A172 (cell line): ENCODE measurements at regions not wholly inside any gene's neighbourhood (a gene's known extent, or its start where the extent isn't known, plus 50 kb on each side); places are given as distances from the start of the nearest gene placed in this dataset.

ENCODE experiments used
- DNase-seq: peaks from one replicate; pipeline ENCODE4 v3.0.0-alpha.2; 2015; ENCODE audit warnings: low spot score

DNA sequence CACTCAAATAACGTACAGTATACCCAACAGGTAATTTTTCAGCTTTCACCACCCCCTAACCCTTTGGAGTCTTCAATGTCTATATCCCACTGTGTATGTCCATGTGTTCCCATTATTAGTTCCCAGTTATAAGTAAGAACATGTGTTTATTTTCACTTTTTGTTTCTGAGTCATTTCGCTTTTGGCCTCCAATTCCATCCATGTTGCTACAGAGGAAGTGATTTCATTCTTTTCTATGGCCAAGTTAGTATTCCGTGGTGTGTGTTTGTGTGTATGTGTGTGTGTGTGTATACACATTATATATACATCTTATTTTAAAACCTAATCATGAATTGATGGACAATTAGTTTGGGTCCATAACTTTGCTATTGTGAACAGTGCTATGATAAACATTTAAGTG is 464.4 kb downstream of the CMPK2 start:
- DNase-seq = no peak

- DNase-seq = no peak
These were observed 457.6 kb downstream of the CMPK2 start for GRCh38 chr2:6408057-6408456.

DNA sequence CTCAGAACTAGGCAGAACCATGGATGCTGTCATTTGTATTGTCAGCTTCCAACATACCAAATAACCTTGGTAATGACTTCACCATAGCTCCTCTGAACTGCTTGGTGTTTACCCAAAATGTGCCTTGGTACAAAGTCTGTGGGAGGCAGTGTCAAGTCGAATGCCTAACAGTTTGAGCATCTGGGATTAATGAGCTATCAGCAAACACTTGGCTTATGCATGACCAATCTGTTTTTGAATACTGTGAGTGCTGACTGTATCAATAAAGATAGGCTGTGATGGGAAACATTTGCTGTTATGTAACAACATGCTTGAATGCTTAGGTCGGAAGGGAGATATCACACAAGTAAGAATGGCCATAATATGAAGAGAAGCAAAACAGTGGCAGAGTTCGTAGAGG is 455.4 kb downstream of the CMPK2 start:
- no peak for DNase-seq

- DNase-seq = peak; percentile 58
These were observed 453.1 kb downstream of the CMPK2 start for GRCh38 chr2:6412533-6413091.

- DNase-seq = no peak
These were observed 448.7 kb downstream of the CMPK2 start for GRCh38 chr2:6417050-6417449.

GRCh38 chr2:6418291-6418690 is 447.4 kb downstream of the CMPK2 start:
- no peak for DNase-seq

- DNase-seq = no peak
These were observed 444.5 kb downstream of the CMPK2 start for GRCh38 chr2:6421138-6421730.

GRCh38 chr2:6421888-6422287 is 443.8 kb downstream of the CMPK2 start:
- no peak for DNase-seq

DNA sequence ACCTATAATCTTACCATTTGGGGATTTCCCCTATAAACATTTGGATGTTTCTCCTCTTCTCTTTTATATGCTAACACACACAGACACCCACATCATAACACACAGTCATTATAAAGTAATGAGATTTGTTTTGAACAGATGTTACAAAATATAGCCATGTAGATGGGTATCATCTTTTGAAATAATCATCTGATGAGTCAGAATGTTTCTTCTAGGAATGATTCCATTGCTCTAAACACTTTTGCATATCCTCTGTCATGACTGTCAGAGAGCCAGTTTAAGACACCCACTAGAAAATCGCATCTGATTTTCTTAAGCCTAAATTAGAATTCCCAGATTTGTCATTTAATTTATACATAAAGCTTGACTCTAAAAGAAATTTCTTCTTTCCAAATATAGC is 442.6 kb downstream of the CMPK2 start:
- no peak for DNase-seq

DNA sequence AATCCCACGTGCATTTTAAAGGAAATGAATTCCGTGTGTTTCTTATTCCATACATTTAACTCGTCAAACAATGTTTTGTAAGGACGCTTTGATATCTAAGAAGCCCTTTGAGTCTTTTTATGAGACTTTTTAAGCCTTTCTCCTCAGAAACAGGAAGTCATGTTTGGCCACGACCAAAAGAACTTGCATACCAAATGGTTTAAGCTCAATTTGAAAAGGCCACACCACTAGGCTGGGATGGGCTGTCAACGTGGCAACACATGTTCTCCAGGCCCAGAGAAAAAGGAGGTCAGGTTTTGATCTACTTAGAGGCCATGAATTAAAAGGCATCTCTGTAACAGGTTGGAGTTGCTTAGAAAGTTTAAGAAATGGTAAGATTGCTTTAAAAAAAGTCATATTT is 441.8 kb downstream of the CMPK2 start:
- DNase-seq = no peak

DNA sequence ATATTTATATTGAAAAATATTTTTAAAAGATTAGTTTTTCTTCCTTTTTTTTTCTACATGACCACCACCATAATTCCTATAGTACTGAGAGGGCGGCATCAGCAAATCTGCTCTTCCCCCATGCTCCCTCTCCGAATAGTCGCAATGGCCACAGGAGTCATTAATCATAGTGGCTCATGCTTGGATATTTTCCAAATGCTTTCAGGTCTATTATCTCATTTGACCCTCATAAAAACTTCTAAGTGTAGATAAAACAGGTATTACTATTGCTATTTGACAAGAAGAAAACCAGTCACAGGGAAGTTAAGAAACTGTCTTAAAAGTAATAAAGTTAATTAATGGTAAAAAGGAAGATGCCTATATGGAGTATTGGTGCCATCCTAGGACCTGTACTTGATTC is 440.7 kb downstream of the CMPK2 start:
- no peak for DNase-seq

GRCh38 chr2:6429210-6429986 is 436.3 kb downstream of the CMPK2 start:
- no peak for DNase-seq

DNA sequence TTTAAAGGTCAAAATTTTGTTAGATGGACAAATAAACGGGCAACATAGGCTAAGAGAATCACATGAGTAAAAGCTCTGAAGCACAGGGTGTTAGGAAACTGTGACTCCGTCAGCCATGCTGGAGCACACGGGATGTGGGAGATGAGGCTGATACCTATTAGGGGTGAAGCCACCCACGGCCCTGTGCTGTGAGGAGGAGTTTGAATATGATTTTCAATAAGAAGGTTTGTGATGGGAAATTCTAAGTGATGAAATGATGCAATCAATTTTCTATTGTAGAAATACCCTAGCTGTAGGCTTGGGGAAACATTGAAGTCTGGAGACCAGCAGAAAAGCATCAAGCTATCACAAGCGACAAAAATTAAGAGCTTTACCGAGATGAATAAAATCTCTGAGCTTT is 431.3 kb downstream of the CMPK2 start:
- DNase-seq = no peak

DNA sequence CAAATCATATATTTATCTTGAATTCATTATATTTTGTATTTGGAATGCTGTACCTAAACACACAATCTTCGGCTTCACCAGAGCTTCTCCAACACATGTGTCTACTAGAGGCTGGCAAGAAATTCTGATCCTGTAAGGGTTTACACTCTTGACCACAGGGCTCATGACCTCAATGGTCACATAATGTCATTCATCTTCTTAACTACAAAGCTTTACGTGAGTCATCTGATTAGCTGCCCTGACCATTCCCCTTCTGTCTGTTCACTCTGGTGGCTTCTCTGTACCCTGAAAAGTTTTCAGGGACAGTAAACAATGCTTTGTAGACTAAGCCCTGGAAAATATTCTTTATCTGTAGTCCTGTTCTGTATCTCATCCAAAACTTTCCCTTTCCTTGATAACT is 423.9 kb downstream of the CMPK2 start:
- DNase-seq = peak; percentile 79

DNA sequence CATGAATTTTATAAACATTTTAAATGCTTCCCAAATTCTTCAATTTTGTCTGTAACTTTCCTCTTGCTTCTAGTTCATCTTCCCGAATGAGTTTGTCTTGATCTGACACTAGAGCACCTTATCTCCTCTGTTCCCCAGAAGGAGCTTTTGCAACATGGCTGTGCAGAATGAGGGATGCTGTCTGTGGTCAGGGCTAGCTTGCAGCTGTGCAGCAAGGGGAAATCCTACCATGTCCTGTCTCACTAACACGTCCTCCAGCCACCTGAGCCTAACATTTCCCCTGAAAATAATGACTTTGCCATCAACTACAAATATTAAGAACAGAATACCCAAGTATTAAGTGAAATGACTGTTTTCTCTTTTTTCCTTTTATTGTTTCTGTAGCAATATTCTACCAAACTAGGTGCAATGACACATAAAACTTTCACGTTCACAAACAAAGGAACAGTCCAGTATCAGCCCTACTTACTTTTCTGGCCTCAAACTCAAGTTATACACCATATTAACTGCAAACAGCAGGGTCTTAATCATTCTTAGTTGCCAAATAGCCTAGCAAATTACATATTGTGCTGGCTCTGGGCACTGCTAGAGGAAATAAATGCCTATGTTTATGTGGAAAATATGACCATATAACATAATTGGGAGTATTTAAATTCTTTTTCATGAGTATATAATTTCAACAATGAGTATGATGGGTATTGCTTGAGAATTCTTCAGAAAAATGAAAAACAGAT is 423.3 kb downstream of the CMPK2 start:
- DNase-seq = peak; percentile 9

DNA sequence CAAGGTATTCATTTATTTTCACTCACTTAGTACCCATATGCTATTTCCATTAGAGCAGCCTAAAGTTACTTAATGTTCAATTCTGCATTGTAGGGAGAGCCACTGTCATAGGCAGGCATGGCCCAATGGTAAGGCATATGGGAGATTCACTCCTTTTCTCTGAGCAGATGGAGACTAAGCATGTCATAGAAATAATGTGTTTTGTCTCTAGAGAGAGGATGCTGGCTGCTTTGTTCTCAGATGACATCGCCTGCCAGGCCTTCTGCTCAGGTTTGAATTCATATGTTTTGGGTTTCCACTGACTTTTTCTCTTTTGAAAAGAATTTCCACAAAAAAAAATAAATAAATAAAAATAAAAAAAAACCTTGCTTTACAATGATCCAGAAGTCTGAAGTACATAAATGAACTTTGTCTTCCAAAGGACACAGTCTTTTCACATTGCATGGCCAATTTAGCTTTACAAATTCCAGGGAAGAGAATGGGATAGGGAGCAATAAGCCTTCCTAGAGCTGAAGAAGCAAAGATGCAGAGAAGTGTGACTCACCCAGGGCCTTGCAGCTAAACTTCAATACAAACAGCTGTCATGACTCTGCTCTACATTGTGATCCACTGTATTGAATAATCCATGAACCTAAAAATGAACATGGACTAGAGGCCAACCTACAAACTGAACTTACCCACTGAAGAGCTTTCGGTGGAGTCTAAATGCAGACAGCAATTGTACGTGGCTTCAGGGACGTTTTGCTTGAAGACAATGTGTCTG is 422.5 kb downstream of the CMPK2 start:
- no peak for DNase-seq

DNA sequence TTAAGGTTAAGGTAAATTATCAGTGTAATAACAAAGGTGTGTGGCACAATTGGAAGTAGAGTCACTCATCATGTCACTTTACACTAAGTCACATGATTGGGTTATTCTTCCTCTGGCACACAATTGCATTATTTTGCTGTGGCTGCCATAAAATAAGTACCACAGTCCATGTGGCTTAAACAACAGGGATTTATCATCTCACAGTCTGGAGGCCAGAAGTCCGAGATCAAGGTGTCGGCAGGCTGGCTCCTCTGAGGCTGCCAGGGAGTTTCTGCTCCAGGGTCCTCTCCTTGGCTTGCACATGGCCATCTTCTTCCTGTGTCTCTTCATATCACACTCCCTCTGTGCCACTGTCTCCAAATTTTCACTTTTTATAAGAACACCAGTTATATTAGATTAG is 421.2 kb downstream of the CMPK2 start:
- DNase-seq = no peak

GRCh38 chr2:6445156-6445555 is 420.6 kb downstream of the CMPK2 start:
- no peak for DNase-seq

- no peak for DNase-seq
These were observed 418.6 kb downstream of the CMPK2 start for GRCh38 chr2:6446938-6447608.

DNA sequence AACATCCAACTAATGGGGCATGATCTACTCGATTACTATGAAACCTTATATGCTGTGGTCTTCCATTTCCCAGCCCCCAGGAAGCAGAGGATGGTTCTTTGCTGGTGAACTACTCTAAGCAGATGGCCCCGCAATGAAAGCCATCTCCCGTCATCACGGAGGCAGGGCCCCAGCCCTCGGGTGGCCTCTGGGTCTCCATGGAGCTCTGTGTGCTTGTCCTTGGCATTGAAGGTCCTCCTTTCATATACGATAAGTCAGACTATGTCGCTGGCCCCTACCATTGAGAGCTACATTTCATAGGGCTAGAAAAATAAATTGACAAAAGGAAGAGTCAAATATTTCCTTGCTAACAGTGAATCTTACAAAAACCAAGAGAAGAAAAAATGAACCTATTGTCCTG is 416.8 kb downstream of the CMPK2 start:
- DNase-seq = no peak

GRCh38 chr2:6449343-6449742 is 416.4 kb downstream of the CMPK2 start:
- no peak for DNase-seq
